ENCODE measurements at regions not wholly inside any gene's neighbourhood (a gene's known extent, or its start where the extent isn't known, plus 50 kb on each side); places are given as distances from the start of the nearest gene placed in this dataset.
"Not testable (repeated sequence)": the region's sequence is repeated elsewhere in the genome, so short reads cannot be mapped to it uniquely, and the experiment has no call there.

DNA sequence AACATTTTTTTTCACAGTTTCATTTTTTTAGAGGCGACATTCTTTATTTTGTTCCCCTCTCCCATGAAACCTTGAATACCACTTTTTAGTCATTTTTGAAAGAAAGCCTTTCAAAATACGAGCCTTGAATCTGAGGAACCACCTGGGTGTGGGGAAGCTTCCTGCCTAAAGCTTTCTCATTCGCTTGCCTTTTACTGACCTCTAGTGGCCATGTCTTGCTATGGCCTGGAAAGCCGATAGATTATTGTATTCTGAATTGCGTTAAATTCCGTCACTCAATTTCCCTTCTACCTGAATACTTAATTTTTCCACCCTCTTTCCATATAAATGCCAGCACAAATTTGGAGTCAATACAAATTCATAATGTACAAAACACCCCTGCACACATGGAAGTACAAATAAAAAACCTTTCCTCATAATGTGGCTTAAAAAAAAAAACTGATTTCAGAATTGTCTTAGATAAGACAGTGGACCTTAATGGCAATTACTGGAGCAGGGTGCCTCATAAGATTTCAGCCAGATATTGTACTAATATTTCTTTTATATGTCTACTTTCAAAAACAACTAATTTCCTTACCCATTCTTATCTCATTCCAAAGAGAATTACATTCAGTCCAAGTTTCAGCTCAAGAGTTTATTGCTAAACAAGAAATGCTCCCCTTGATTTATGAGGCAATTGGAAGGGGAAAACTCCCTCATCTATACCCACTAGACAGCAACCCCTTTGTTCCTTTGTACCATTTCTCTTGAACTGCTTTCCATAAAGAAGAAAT, 217.9 kb downstream of the CENPC start:
- H3K27ac ChIP-seq (replicated peaks): no peak overlapping the region
- TF ChIP-seq POLR2AphosphoS5 (IDR thresholded peaks at IDR 0.05; ENCODE audit: low read depth) (no peak), GABPA (IDR thresholded peaks at IDR 0.05; ENCODE audit: low read depth) (no peak), SPI1 (IDR thresholded peaks at IDR 0.05; ENCODE audit: borderline replicate concordance, low read depth) (no peak)
- TF ChIP-seq, protein P1, sequence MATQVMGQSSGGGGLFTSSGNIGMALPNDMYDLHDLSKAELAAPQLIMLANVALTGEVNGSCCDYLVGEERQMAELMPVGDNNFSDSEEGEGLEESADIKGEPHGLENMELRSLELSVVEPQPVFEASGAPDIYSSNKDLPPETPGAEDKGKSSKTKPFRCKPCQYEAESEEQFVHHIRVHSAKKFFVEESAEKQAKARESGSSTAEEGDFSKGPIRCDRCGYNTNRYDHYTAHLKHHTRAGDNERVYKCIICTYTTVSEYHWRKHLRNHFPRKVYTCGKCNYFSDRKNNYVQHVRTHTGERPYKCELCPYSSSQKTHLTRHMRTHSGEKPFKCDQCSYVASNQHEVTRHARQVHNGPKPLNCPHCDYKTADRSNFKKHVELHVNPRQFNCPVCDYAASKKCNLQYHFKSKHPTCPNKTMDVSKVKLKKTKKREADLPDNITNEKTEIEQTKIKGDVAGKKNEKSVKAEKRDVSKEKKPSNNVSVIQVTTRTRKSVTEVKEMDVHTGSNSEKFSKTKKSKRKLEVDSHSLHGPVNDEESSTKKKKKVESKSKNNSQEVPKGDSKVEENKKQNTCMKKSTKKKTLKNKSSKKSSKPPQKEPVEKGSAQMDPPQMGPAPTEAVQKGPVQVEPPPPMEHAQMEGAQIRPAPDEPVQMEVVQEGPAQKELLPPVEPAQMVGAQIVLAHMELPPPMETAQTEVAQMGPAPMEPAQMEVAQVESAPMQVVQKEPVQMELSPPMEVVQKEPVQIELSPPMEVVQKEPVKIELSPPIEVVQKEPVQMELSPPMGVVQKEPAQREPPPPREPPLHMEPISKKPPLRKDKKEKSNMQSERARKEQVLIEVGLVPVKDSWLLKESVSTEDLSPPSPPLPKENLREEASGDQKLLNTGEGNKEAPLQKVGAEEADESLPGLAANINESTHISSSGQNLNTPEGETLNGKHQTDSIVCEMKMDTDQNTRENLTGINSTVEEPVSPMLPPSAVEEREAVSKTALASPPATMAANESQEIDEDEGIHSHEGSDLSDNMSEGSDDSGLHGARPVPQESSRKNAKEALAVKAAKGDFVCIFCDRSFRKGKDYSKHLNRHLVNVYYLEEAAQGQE (IDR thresholded peaks at IDR 0.05; ENCODE audit: insufficient replicate concordance, low read depth): no peak
- TF ChIP-seq, protein P2, sequence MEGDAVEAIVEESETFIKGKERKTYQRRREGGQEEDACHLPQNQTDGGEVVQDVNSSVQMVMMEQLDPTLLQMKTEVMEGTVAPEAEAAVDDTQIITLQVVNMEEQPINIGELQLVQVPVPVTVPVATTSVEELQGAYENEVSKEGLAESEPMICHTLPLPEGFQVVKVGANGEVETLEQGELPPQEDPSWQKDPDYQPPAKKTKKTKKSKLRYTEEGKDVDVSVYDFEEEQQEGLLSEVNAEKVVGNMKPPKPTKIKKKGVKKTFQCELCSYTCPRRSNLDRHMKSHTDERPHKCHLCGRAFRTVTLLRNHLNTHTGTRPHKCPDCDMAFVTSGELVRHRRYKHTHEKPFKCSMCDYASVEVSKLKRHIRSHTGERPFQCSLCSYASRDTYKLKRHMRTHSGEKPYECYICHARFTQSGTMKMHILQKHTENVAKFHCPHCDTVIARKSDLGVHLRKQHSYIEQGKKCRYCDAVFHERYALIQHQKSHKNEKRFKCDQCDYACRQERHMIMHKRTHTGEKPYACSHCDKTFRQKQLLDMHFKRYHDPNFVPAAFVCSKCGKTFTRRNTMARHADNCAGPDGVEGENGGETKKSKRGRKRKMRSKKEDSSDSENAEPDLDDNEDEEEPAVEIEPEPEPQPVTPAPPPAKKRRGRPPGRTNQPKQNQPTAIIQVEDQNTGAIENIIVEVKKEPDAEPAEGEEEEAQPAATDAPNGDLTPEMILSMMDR (IDR thresholded peaks at IDR 0.05; ENCODE audit: insufficient read depth, low read length): peak; percentile 88
- H3K27me3 ChIP-seq (ENCODE audit: insufficient read depth, poor library complexity, severe bottlenecking): peaks cover 10% of the 10 kb centered on the region
- peak; percentile 14 to 54 for DNase-seq (ENCODE audit: low read depth in 1 of 2, low spot score in 1 of 2)
- H3K4me3 ChIP-seq (replicated peaks; ENCODE audit: insufficient read depth, low read length): no peak overlapping the region

DNA sequence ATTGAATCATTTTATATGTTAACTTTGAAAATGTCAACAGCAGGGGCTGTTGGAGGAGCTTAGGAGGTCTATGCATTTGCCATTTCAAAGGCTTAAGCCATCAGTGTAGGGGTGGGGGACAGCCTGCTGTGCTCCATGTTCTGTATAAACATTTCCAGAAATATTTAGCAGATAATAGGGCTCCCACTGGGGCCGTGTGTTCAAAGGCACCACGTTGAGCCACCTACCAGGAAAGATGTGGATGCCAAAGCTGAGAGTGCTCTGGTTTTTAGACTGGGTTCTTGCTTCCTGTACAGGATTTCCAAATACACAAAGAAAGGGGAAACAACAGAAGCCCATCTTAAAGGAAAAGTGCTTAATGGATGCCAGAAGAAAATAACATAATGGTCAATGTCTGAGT, 219.5 kb downstream of the CENPC start:
- TF ChIP-seq SPI1 (IDR thresholded peaks at IDR 0.05; ENCODE audit: borderline replicate concordance, low read depth) (no peak), GABPA (IDR thresholded peaks at IDR 0.05; ENCODE audit: low read depth) (no peak), POLR2AphosphoS5 (IDR thresholded peaks at IDR 0.05; ENCODE audit: low read depth) (no peak)
- TF ChIP-seq, protein P2 (IDR thresholded peaks at IDR 0.05; ENCODE audit: insufficient read depth, low read length): no peak
- TF ChIP-seq, protein P1 (IDR thresholded peaks at IDR 0.05; ENCODE audit: insufficient replicate concordance, low read depth): no peak
- Histone ChIP-seq H3K27ac (replicated peaks) (no peak overlapping the region), H3K27me3 (ENCODE audit: insufficient read depth, poor library complexity, severe bottlenecking) (peaks cover 5% of the 10 kb centered on the region), H3K4me3 (replicated peaks; ENCODE audit: insufficient read depth, low read length) (no peak overlapping the region)
- no peak for DNase-seq (ENCODE audit: low read depth in 1 of 2, low spot score in 1 of 2)

DNA sequence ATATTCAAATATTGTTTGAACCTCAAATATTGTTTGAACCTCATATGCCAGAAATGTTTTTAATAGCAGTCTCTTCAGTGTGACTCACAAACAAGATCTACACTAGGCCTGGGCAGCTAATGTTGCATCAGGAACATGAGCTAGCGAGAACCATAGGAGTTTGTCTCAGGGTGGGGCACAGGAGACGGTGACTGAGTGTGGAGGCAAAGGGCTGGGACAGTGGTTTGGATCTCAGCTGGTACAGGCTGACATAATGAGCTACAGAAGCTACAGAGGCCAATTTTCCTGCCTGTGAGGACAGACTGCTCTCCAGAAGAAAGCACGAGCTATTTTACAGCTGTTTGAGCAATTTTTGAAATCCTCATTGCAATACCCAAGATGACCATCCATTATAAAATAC, 224.7 kb downstream of the CENPC start:
- Histone ChIP-seq H3K27ac (replicated peaks) (no peak overlapping the region), H3K4me3 (replicated peaks; ENCODE audit: insufficient read depth, low read length) (no peak overlapping the region), H3K27me3 (ENCODE audit: insufficient read depth, poor library complexity, severe bottlenecking) (no peaks in the 10 kb centered on the region)
- DNase-seq (ENCODE audit: low read depth in 1 of 2, low spot score in 1 of 2): no peak
- TF ChIP-seq, protein P1 (IDR thresholded peaks at IDR 0.05; ENCODE audit: insufficient replicate concordance, low read depth): no peak
- TF ChIP-seq POLR2AphosphoS5 (IDR thresholded peaks at IDR 0.05; ENCODE audit: low read depth) (no peak), SPI1 (IDR thresholded peaks at IDR 0.05; ENCODE audit: borderline replicate concordance, low read depth) (no peak), GABPA (IDR thresholded peaks at IDR 0.05; ENCODE audit: low read depth) (no peak)
- TF ChIP-seq, protein P2 (IDR thresholded peaks at IDR 0.05; ENCODE audit: insufficient read depth, low read length): no peak

DNA sequence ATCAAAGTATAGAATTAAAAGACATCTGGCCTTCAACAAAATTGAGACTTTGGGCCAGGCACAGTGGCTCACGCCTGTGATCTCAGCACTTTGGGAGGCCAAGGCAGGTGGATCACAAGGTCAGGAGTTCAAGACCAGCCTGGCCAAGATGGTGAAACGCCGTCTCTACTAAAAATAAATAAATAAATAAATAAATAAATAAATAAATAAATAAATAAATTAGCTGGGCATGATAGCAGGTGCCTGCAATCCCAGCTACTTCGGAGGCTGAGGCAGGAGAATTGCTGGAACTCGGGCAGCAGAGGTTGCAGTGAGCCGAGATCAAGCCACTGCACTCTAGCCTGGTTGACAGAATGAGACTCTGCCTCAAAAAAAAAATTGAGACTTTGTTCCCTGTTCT, 225.7 kb downstream of the CENPC start:
- not testable (repeated sequence) for DNase-seq (ENCODE audit: low read depth in 1 of 2, low spot score in 1 of 2); H3K27ac ChIP-seq (replicated peaks); H3K4me3 ChIP-seq (replicated peaks; ENCODE audit: insufficient read depth, low read length); H3K27me3 ChIP-seq (ENCODE audit: insufficient read depth, poor library complexity, severe bottlenecking)

DNA sequence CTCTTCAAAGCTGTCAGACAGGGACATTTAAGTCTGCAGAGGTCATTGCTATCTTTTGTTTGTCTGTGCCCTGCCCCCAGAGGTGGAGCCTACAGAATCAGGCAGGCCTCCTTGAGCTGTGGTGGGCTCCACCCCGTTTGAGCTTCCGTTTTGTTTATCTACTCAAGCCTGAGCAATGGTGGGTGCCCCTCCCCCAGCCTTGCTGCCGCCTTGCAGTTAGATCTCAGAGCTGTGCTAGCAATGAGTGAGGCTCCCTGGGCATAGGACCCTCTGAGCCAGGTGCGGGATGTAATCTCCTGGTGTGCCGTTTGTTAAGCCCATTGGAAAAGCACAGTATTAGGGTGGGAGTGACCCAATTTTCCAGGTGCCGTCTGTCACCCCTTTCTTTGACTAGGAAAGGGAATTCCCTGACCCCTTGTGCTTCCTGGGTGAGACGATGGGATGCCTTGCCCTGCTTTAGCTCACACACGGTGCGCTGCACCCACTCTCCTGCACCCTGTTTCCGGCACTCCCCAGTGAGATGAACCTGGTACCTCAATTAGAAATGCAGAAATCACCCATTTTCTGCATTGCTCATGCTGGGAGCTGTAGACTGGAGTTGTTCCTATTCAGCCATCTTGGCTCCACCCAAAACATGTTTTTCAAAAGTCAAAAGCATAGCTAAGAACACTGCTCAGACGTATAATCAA, 244.7 kb downstream of the CENPC start:
- not testable (repeated sequence) for H3K4me3 ChIP-seq (replicated peaks; ENCODE audit: insufficient read depth, low read length); H3K27ac ChIP-seq (replicated peaks); DNase-seq (ENCODE audit: low read depth in 1 of 2, low spot score in 1 of 2); H3K27me3 ChIP-seq (ENCODE audit: insufficient read depth, poor library complexity, severe bottlenecking)

All from HL-60 (cell line).